Transverse colon (tissue), 4 donors: ENCODE measurements at regions not wholly inside any gene's neighbourhood (a gene's known extent, or its start where the extent isn't known, plus 50 kb on each side); places are given as distances from the start of the nearest gene placed in this dataset.

Source experiments
- DNase-seq: peaks from one replicate; pipeline ENCODE4 v3.0.0-alpha.2; 2019
- H3K27ac ChIP-seq, 4 donors: fragments of 200-600 bp; sonication (generic); 2 replicates each; pipeline ENCODE4 v1.5.1; 2016 to 2018; ENCODE audit warnings: inconsistent platforms in 4 of 4
- H3K27me3 ChIP-seq: fragments of 200-600 bp; sonication (generic); 2 replicates; pipeline ENCODE4 v1.5.1; 2017; ENCODE audit warnings: inconsistent platforms
- H3K36me3 ChIP-seq, 4 donors: fragments of 200-600 bp; sonication (generic); 2 replicates each; pipeline ENCODE4 v1.5.1; 2017 to 2019; ENCODE audit warnings: inconsistent platforms in 4 of 4
- H3K4me1 ChIP-seq, 4 donors: fragments of 200-600 bp; sonication (generic); 2 replicates each; pipeline ENCODE4 v1.5.1; 2017 to 2020; ENCODE audit warnings: inconsistent platforms in 4 of 4
- H3K4me3 ChIP-seq, 4 donors: fragments of 200-600 bp; sonication (generic); 1 replicate in 1 of 4; 2 replicates in 3 of 4; pipeline versions ENCODE4 v1.5.1 to v1.6.1; 2017 to 2019; ENCODE audit warnings: inconsistent platforms in 4 of 4
- H3K9me3 ChIP-seq, 2 donors: fragments of 200-600 bp; sonication (generic); 2 replicates each; pipeline ENCODE4 v1.5.1; 2017 to 2019; ENCODE audit warnings: inconsistent platforms in 2 of 2
- EP300 ChIP-seq: sonication (generic); formaldehyde crosslinking; IDR thresholded peaks from one replicate; pipeline ENCODE4 v1.6.1; 2017; ENCODE audit warnings: antibody characterized with exemption, low read depth
- POLR2A ChIP-seq: fragments of 450-650 bp; IDR thresholded peaks from one replicate; pipeline ENCODE4 v1.6.1; 2016; ENCODE audit warnings: antibody characterized with exemption, mild to moderate bottlenecking, moderate library complexity
- POLR2AphosphoS5 ChIP-seq, 3 donors: sonication (generic); formaldehyde crosslinking; IDR thresholded peaks; one replicate each; pipeline ENCODE4 v1.6.1; 2016; ENCODE audit warnings: antibody characterized with exemption in 3 of 3
- WGBS, 2 donors: methylation state at CpG; one replicate each; pipeline ENCODE4 v1.1.5; 2018; ENCODE audit warnings: low coverage in 1 of 2; 5-methylcytosine and 5-hydroxymethylcytosine counted together
- in situ Hi-C, 4 donors: fragments of 200-750 bp; cut with MboI; loops; one replicate each; pipeline versions ENCODE4 v1.15.0 to v1.15.1; 2017; ENCODE audit warnings: low sequenced_read_pairs in 3 of 4, low pct_ligation_motif_present in 1 of 4, low pct_unique_long_range_greater_than_20kb in 1 of 4
- intact Hi-C: fragments of 100-400 bp; cut with DNase I; formaldehyde crosslinking; loops from one replicate; pipeline ENCODE4 v1.15.1; 2023; ENCODE audit warnings: low total_unique reads
- TF ChIP-seq, protein P1 (sequence below), 5 experiments: fragments of 200-600 bp in 3 of 5; fragments of 450-650 bp in 2 of 5; sonication (generic) in 3 of 5; IDR thresholded peaks; 1 replicate in 2 of 5; 2 replicates in 3 of 5; pipeline ENCODE4 v1.5.1; 2016 to 2017; ENCODE audit warnings: antibody characterized with exemption in 5 of 5, inconsistent platforms in 3 of 5, mild to moderate bottlenecking in 2 of 5, moderate library complexity in 1 of 5

GRCh38 chr5:174211277-174211626 lies 165.7 kb downstream of the NSG2 start:
- H3K4me3 ChIP-seq, result no peak overlapping the region
- WGBS, 2 donors, result 27 to 80% methylated on average over 1 to 4 of the region's 4 CpGs
- H3K4me1 ChIP-seq, result no peaks in the 10 kb centered on the region
- no peak for DNase-seq
- no peaks in the 10 kb centered on the region for H3K9me3 ChIP-seq
- no peaks in the 10 kb centered on the region for H3K27me3 ChIP-seq
- intact Hi-C loops (no loop called here), in situ Hi-C loops (no loop called here)
- H3K27ac ChIP-seq, result no peak overlapping the region
- H3K36me3 ChIP-seq, result no peaks in the 10 kb centered on the region
- no peak for TF ChIP-seq POLR2AphosphoS5 (IDR thresholded peaks at IDR 0.05)

DNA sequence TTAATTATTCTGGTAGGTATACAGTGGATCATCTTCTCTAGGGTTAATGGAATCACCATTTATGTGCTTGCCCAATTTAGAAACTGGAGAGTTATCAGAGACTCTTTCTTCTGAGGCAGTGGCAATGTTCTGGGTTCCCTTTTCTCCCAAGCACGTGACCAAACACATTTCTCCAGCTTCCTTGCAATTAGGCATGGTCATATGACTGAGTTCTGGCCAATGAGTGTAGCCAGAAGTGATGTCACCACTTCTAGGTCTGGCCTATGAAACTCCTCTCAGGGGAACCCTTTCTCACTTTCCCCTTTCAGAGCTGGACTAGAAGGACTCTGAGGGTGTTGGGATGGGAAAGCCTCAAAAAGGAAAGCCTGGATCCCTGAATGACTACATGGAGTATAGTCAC lies 172.0 kb downstream of the NSG2 start:
- Histone ChIP-seq H3K36me3 (no peaks in the 10 kb centered on the region), H3K4me3 (no peak overlapping the region), H3K27ac (no peak overlapping the region), H3K4me1 (no peaks in the 10 kb centered on the region), H3K9me3 (no peaks in the 10 kb centered on the region), H3K27me3 (no peaks in the 10 kb centered on the region)
- no peak for DNase-seq
- TF ChIP-seq, protein P1, sequence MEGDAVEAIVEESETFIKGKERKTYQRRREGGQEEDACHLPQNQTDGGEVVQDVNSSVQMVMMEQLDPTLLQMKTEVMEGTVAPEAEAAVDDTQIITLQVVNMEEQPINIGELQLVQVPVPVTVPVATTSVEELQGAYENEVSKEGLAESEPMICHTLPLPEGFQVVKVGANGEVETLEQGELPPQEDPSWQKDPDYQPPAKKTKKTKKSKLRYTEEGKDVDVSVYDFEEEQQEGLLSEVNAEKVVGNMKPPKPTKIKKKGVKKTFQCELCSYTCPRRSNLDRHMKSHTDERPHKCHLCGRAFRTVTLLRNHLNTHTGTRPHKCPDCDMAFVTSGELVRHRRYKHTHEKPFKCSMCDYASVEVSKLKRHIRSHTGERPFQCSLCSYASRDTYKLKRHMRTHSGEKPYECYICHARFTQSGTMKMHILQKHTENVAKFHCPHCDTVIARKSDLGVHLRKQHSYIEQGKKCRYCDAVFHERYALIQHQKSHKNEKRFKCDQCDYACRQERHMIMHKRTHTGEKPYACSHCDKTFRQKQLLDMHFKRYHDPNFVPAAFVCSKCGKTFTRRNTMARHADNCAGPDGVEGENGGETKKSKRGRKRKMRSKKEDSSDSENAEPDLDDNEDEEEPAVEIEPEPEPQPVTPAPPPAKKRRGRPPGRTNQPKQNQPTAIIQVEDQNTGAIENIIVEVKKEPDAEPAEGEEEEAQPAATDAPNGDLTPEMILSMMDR (IDR thresholded peaks at IDR 0.05), result no peak
- TF ChIP-seq EP300 (no peak), POLR2A (no peak)
- in situ Hi-C loops, result no loop called here
- intact Hi-C loops, result no loop called here
- 0 to 41% methylated on average over 1 of the region's 1 CpG for WGBS, 2 donors

DNA sequence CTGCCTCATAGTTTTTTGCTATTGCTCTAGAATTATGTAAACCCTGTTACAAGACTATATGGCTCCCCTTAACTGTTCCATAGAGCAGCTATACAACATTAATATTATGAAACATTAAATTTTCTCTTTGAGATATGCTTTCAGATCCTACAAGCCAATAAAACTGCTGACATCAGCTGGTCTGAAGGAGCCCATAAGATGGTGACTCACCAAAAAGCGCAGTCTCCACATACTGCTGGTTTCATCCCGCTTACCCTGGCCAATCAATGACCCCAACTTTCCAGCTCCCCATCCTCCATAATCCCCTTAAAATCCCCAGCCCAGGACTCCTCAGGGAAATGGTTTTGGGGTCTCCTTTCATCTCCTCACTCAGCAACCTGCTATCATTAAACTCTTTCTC lies 172.7 kb downstream of the NSG2 start:
- Histone ChIP-seq H3K36me3 (no peaks in the 10 kb centered on the region), H3K4me3 (no peak overlapping the region), H3K4me1 (no peaks in the 10 kb centered on the region), H3K27ac (no peak overlapping the region), H3K27me3 (no peaks in the 10 kb centered on the region), H3K9me3 (no peaks in the 10 kb centered on the region)
- 80 to 94% methylated on average over 2 of the region's 2 CpGs for WGBS, 2 donors
- no peak for TF ChIP-seq EP300
- TF ChIP-seq, protein P1 (IDR thresholded peaks at IDR 0.05), result no peak
- no peak for DNase-seq
- in situ Hi-C loops (no loop called here), intact Hi-C loops (no loop called here)

DNA sequence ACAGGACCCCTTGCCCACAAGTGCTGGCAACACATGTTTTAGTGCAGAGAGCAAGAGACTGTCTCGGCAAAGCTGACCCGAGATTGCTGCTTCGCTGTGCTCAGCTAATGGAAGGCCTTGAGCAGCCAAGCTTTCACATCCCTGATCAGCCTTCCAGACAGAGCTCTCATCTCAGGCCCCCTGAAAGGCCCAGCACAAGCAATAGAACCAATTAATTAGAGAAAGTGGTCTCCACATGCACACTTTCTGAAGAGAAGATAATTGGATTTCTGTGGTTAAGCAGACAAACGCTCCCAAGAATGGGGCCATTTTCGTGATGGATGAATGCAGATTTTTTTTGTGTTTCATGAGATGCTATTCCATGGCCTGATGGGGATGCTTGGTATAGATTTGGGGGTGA lies 174.9 kb downstream of the NSG2 start:
- Histone ChIP-seq H3K36me3 (no peaks in the 10 kb centered on the region), H3K4me1 (no peaks in the 10 kb centered on the region), H3K9me3 (no peaks in the 10 kb centered on the region), H3K4me3 (no peak overlapping the region), H3K27me3 (no peaks in the 10 kb centered on the region), H3K27ac (no peak overlapping the region)
- WGBS, 2 donors, result 88 to 97% methylated on average over 4 to 5 of the region's 5 CpGs
- intact Hi-C loops (no loop called here), in situ Hi-C loops (no loop called here)
- no peak for DNase-seq
- TF ChIP-seq, protein P1 (IDR thresholded peaks at IDR 0.05), result no peak
- TF ChIP-seq EP300, result no peak
- no peak for TF ChIP-seq POLR2A
- TF ChIP-seq POLR2AphosphoS5 (IDR thresholded peaks at IDR 0.05), result no peak

DNA sequence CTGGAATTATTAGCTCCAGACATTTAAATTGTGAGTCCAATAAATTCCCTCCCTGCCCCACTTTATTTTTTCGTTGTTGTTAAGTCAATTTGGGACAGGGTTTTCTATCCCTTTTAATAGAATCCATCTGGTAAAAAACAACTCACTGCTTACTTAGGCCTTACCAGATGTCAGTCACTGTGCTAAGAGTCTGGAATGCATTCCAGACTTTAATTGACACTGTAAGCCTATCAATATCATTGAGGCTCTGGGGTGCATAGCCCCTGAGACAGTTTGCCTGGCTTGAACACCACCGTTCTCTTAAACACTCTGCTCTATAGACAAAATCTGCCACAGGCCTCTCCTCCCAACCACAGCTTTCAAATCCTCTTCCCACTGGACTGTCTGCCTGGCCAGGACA lies 175.9 kb downstream of the NSG2 start:
- Histone ChIP-seq H3K36me3 (no peaks in the 10 kb centered on the region), H3K27me3 (no peaks in the 10 kb centered on the region), H3K4me1 (no peaks in the 10 kb centered on the region), H3K27ac (no peak overlapping the region), H3K4me3 (no peak overlapping the region), H3K9me3 (no peaks in the 10 kb centered on the region)
- in situ Hi-C loops (no loop called here), intact Hi-C loops (no loop called here)
- no peak for TF ChIP-seq EP300
- TF ChIP-seq POLR2A, result no peak
- TF ChIP-seq, protein P1 (IDR thresholded peaks at IDR 0.05), result no peak
- TF ChIP-seq POLR2AphosphoS5 (IDR thresholded peaks at IDR 0.05), result no peak
- WGBS, 2 donors, result 45 to 60% methylated on average over 2 of the region's 2 CpGs
- no peak for DNase-seq
